ENCODE measurements at regions not wholly inside any gene's neighbourhood (a gene's known extent, or its start where the extent isn't known, plus 50 kb on each side); places are given as distances from the start of the nearest gene placed in this dataset.
"Not testable (repeated sequence)": the region's sequence is repeated elsewhere in the genome, so short reads cannot be mapped to it uniquely, and the experiment has no call there.

GRCh38 chr6:3921663-3922062 lies 72.5 kb downstream of the FAM50B start:
- DNase-seq, result no peak

- not testable (repeated sequence) for DNase-seq
Observed at GRCh38 chr6:3922619-3923018, 73.4 kb downstream of the FAM50B start.

- DNase-seq, result not testable (repeated sequence)
Observed at GRCh38 chr6:3925223-3926149, 76.3 kb downstream of the FAM50B start.

GRCh38 chr6:3926150-3926482 lies 76.9 kb downstream of the FAM50B start:
- no peak for DNase-seq

- DNase-seq, result no peak
Observed at GRCh38 chr6:3928111-3928510, 78.9 kb downstream of the FAM50B start.

- no peak for DNase-seq
Observed at GRCh38 chr6:3929281-3929798, 80.2 kb downstream of the FAM50B start.

- no peak for DNase-seq
Observed at GRCh38 chr6:3937438-3937837, 88.3 kb downstream of the FAM50B start.

- DNase-seq, result no peak
Observed at GRCh38 chr6:3938715-3939367, 89.7 kb downstream of the FAM50B start.

GRCh38 chr6:3939368-3939958 lies 90.3 kb downstream of the FAM50B start:
- DNase-seq, result no peak

- no peak for DNase-seq
Observed at GRCh38 chr6:3939964-3940363, 90.8 kb downstream of the FAM50B start.

- no peak for DNase-seq
Observed at GRCh38 chr6:3940703-3941102, 91.5 kb downstream of the FAM50B start.

- DNase-seq, result no peak
Observed at GRCh38 chr6:3943331-3943765, 94.2 kb downstream of the FAM50B start.

- no peak for DNase-seq
Observed at GRCh38 chr6:3944246-3944645, 95.1 kb downstream of the FAM50B start.

- DNase-seq, result no peak
Observed at GRCh38 chr6:3946778-3947177, 97.6 kb downstream of the FAM50B start.

- DNase-seq, result no peak
Observed at GRCh38 chr6:3948866-3949265, 99.7 kb downstream of the FAM50B start.

GRCh38 chr6:3949521-3949920 lies 100.3 kb downstream of the FAM50B start:
- no peak for DNase-seq

GRCh38 chr6:3956054-3956453 lies 106.9 kb downstream of the FAM50B start:
- no peak for DNase-seq

- DNase-seq, result no peak
Observed at GRCh38 chr6:3957321-3957720, 108.1 kb downstream of the FAM50B start.

GRCh38 chr6:3958255-3958654 lies 109.1 kb downstream of the FAM50B start:
- no peak for DNase-seq

- DNase-seq, result no peak
Observed at GRCh38 chr6:3959385-3959784, 110.2 kb downstream of the FAM50B start.

GRCh38 chr6:3960754-3961361 lies 111.7 kb downstream of the FAM50B start:
- DNase-seq, result no peak

GRCh38 chr6:3961581-3962215 lies 112.5 kb downstream of the FAM50B start:
- no peak for DNase-seq

All from stimulated activated CD4-positive, alpha-beta T cell treated with anti-CD3 and anti-CD28 coated beads, Interleukin-2, amount 100 ng/mL, for 48 hours (primary cell).